Tibial nerve (tissue), 3 donors: ENCODE measurements at regions not wholly inside any gene's neighbourhood (a gene's known extent, or its start where the extent isn't known, plus 50 kb on each side); places are given as distances from the start of the nearest gene placed in this dataset.

ENCODE experiments used
- CTCF ChIP-seq, 5 experiments: fragments of 200-600 bp in 3 of 5; fragments of 450-650 bp in 2 of 5; sonication (generic) in 3 of 5; IDR thresholded peaks; one replicate each; pipeline ENCODE4 v1.5.1; 2016 to 2019; ENCODE audit warnings: antibody characterized with exemption in 5 of 5, mild to moderate bottlenecking in 3 of 5, moderate library complexity in 2 of 5
- POLR2A ChIP-seq, 2 donors: fragments of 450-650 bp; IDR thresholded peaks; one replicate each; pipeline ENCODE4 v1.6.1; 2017; ENCODE audit warnings: antibody characterized with exemption in 2 of 2, mild to moderate bottlenecking in 2 of 2, moderate library complexity in 2 of 2

- no peak for TF ChIP-seq CTCF (IDR thresholded peaks at IDR 0.05)
- TF ChIP-seq POLR2A (IDR thresholded peaks at IDR 0.05): no peak
These were observed 243.9 kb upstream of the WDFY3 start for GRCh38 chr4:85210353-85210752.
